NCI-H82 (cell line): ENCODE measurements at regions not wholly inside any gene's neighbourhood (a gene's known extent, or its start where the extent isn't known, plus 50 kb on each side); places are given as distances from the start of the nearest gene placed in this dataset.
"Not testable (repeated sequence)": the region's sequence is repeated elsewhere in the genome, so short reads cannot be mapped to it uniquely, and the experiment has no call there.

Source experiments
- DNase-seq: peaks from one replicate; lab custom pipeline; 2025; lab: John Stamatoyannopoulos, UW

GRCh38 chr6:8361259-8361658 is 74.1 kb downstream of the SLC35B3 start:
- DNase-seq, result no peak

- DNase-seq, result no peak
These were observed 82.4 kb downstream of the SLC35B3 start for GRCh38 chr6:8352966-8353340.

GRCh38 chr6:8352335-8352965 is 82.9 kb downstream of the SLC35B3 start:
- no peak for DNase-seq

- no peak for DNase-seq
These were observed 91.7 kb downstream of the SLC35B3 start for GRCh38 chr6:8343600-8343999.

- no peak for DNase-seq
These were observed 93.0 kb downstream of the SLC35B3 start for GRCh38 chr6:8342241-8342819.

GRCh38 chr6:8337147-8337546 is 98.2 kb downstream of the SLC35B3 start:
- no peak for DNase-seq

- peak; percentile 34 for DNase-seq
These were observed 98.8 kb downstream of the SLC35B3 start for GRCh38 chr6:8336406-8337057.

- no peak for DNase-seq
These were observed 99.4 kb downstream of the SLC35B3 start for GRCh38 chr6:8335896-8336295.

GRCh38 chr6:8335381-8335780 is 100.0 kb downstream of the SLC35B3 start:
- no peak for DNase-seq

GRCh38 chr6:8334113-8334512 is 101.2 kb downstream of the SLC35B3 start:
- no peak for DNase-seq

- DNase-seq, result no peak
These were observed 105.8 kb downstream of the SLC35B3 start for GRCh38 chr6:8329562-8329961.

- DNase-seq, result no peak
These were observed 109.6 kb downstream of the SLC35B3 start for GRCh38 chr6:8325743-8326142.

- no peak for DNase-seq
These were observed 112.7 kb downstream of the SLC35B3 start for GRCh38 chr6:8322659-8323058.

- no peak for DNase-seq
These were observed 113.5 kb downstream of the SLC35B3 start for GRCh38 chr6:8321671-8322404.

- DNase-seq, result peak; percentile 24
These were observed 120.2 kb downstream of the SLC35B3 start for GRCh38 chr6:8315154-8315553.

GRCh38 chr6:8301502-8301901 is 133.8 kb downstream of the SLC35B3 start:
- DNase-seq, result no peak

GRCh38 chr6:8299034-8299433 is 136.3 kb downstream of the SLC35B3 start:
- no peak for DNase-seq

GRCh38 chr6:8282946-8283345 is 152.4 kb downstream of the SLC35B3 start:
- not testable (repeated sequence) for DNase-seq

- DNase-seq, result no peak
These were observed 153.0 kb downstream of the SLC35B3 start for GRCh38 chr6:8282380-8282779.

GRCh38 chr6:8279041-8279805 is 156.1 kb downstream of the SLC35B3 start:
- peak; percentile 43 for DNase-seq

- no peak for DNase-seq
These were observed 156.8 kb downstream of the SLC35B3 start for GRCh38 chr6:8278562-8278961.

- no peak for DNase-seq
These were observed 157.6 kb downstream of the SLC35B3 start for GRCh38 chr6:8277769-8278168.
